ENCODE measurements at regions not wholly inside any gene's neighbourhood (a gene's known extent, or its start where the extent isn't known, plus 50 kb on each side); places are given as distances from the start of the nearest gene placed in this dataset.

DNA sequence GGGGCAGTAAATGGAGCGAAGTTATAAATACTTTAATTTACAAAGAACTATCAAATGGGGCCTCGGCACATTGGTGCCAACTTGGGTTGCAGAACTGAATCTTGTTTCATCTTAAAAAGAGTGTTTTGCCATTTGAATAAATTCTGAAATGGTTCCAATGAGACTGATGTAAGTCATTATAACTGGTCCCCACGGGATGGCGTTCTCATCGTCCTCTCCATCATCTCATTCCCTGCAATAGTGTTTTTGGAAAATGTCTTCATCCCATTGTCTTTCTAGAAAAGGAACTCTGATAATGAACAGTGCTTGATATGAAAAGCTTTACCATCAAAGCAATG lies 422.0 kb upstream of the ID2 start:
- TF ChIP-seq, protein P1, sequence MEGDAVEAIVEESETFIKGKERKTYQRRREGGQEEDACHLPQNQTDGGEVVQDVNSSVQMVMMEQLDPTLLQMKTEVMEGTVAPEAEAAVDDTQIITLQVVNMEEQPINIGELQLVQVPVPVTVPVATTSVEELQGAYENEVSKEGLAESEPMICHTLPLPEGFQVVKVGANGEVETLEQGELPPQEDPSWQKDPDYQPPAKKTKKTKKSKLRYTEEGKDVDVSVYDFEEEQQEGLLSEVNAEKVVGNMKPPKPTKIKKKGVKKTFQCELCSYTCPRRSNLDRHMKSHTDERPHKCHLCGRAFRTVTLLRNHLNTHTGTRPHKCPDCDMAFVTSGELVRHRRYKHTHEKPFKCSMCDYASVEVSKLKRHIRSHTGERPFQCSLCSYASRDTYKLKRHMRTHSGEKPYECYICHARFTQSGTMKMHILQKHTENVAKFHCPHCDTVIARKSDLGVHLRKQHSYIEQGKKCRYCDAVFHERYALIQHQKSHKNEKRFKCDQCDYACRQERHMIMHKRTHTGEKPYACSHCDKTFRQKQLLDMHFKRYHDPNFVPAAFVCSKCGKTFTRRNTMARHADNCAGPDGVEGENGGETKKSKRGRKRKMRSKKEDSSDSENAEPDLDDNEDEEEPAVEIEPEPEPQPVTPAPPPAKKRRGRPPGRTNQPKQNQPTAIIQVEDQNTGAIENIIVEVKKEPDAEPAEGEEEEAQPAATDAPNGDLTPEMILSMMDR (IDR thresholded peaks at IDR 0.05; ENCODE audit: insufficient read depth, low read length, missing control alignments): no peak
- no peak for DNase-seq (ENCODE audit: low read depth, low spot score)
- CTCF ChIA-PET: no interaction called here
- POLR2A ChIA-PET: no interaction called here
- H3K4me3 ChIP-seq (ENCODE audit: low read depth, low read length): no peak overlapping the region

DNA sequence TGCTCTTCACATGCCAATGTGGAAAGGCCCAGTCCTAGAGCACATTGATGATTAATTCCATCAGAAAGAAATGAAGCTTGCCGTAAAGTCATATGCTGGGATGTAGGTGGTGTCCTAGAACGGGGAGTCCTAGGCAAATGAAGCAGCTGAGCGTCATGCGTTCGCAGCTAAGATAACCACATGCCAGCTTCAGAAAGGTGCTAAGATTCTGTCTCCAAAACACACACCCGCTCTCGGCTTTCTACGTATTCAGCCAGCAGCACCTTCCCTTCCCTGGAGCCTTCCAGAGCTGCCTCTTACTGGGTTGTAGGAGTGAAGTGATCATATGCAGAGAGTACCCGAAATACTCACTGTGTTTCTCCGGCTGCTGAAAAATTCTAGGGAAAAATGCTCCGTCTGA lies 421.6 kb upstream of the ID2 start:
- no peak overlapping the region for H3K4me3 ChIP-seq (ENCODE audit: low read depth, low read length)
- ChIA-PET POLR2A (no interaction called here), CTCF (no interaction called here)
- TF ChIP-seq, protein P1 (IDR thresholded peaks at IDR 0.05; ENCODE audit: insufficient read depth, low read length, missing control alignments): no peak
- no peak for DNase-seq (ENCODE audit: low read depth, low spot score)

DNA sequence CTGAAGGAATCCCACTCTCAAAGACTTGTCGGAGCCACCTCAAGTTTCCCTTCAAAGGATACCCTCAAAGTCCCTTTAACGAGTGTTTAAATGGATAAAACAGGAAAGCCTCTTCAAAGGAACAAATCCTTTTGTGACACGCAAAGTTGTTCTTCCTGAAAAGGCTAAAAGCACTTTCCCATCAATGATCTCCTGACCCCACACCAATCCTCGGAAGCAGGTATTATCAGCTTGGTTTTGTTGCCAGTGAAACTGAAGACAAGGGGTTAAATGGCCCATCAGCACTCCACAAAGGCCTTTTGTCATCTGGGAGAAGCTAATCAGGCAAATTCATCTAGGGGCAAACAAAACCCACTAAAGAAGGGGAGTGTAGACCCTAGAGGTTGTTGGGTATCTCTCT lies 418.0 kb upstream of the ID2 start:
- TF ChIP-seq, protein P1 (IDR thresholded peaks at IDR 0.05; ENCODE audit: insufficient read depth, low read length, missing control alignments): no peak
- POLR2A ChIA-PET: no interaction called here

DNA sequence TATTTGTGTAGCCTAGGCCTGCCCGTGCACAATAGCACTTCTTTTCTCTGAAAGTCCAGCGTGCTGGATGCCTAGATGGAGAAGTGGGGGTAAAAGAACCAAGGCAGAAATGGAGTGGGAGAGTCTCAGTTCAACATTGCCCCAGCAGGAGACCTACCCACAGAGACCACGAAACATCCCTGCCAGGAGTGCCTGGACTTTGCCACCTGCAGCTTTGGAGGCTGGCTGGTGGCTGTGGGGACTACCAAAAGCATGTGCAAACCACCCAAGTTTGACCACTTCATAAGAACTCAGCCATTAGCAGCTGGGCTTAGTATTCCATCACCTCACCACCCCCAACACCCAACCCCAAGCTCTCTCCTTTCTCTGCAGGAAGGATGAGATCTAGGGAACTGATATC lies 416.9 kb upstream of the ID2 start:
- TF ChIP-seq, protein P1 (IDR thresholded peaks at IDR 0.05; ENCODE audit: insufficient read depth, low read length, missing control alignments): no peak
- no peak for DNase-seq (ENCODE audit: low read depth, low spot score)
- POLR2A ChIA-PET: no interaction called here
- no peak overlapping the region for H3K4me3 ChIP-seq (ENCODE audit: low read depth, low read length)
- CTCF ChIA-PET: interaction anchor here (1.3 kb wide), 1 partner anchor 20 kb away, joined by 3 read pairs; no protein-coding TSS in a partner anchor

More for the DNA sequence above, 418.0 kb upstream of the ID2 start:
- DNase-seq (ENCODE audit: low read depth, low spot score): no peak
- no peak overlapping the region for H3K4me3 ChIP-seq (ENCODE audit: low read depth, low read length)
- CTCF ChIA-PET: no interaction called here

DNA sequence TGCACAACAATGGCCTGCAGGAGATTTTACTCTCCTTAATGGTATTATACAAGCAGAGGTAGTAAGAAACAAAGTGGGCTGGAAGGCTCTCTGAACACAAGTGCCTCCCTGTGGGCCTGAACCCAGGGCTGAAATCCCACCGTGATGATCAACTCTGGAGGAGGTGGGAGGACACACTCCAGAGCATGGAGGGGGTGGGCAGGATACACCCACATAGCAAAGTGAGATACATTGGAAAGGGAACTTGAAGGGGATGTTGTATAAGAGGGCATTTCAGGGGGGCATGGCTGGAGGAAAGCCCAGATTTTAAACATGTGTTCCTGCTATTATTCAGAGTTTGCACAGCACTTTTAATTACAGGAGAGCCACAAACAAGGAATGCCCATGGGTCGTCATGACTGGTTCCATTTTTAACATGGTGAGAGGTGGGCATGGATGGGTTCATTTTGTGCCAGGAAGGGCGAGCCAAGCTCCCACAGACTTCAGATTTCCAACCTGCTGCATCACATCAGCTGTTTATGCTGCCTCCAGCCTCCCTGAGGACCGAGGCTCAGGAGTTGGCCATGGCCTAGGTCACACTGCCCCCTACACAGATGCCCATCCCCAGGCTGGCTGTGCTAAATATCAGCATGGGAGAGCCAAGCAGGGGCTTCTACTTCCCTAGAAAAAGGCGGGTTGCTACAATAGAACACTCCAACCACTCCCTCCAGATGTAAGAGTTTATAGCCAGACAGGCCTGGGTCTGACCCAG lies 416.2 kb upstream of the ID2 start:
- H3K4me3 ChIP-seq (ENCODE audit: low read depth, low read length): no peak overlapping the region
- CTCF ChIA-PET: interaction anchor here (1.3 kb wide), 1 partner anchor 19 kb away, joined by 3 read pairs; no protein-coding TSS in a partner anchor
- no peak for DNase-seq (ENCODE audit: low read depth, low spot score)
- POLR2A ChIA-PET: no interaction called here
- TF ChIP-seq, protein P1 (IDR thresholded peaks at IDR 0.05; ENCODE audit: insufficient read depth, low read length, missing control alignments): no peak

DNA sequence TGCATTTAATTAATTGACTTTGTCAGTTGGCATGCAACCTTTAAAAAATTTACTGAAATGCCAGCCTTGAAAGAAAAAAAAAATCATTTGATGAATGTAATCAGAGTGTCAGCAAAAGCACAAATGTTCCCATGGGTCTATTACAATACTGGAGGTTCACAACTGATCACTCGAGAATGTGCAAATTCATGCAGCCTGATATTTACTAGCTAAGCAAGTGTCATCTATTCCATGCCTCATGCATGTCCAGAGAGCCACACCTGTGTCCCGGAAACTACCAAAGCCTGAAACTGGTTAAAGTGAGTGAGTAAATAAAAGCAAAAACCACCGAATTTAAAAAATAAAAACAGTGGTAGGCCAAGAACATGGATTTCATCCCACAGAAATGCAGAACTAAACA lies 415.3 kb upstream of the ID2 start:
- no peak for DNase-seq (ENCODE audit: low read depth, low spot score)
- TF ChIP-seq, protein P1 (IDR thresholded peaks at IDR 0.05; ENCODE audit: insufficient read depth, low read length, missing control alignments): no peak
- POLR2A ChIA-PET: no interaction called here
- CTCF ChIA-PET: interaction anchor here (1.3 kb wide), 1 partner anchor 22 kb away, joined by 3 read pairs; no protein-coding TSS in a partner anchor
- no peak overlapping the region for H3K4me3 ChIP-seq (ENCODE audit: low read depth, low read length)
